Panc1 (cell line): ENCODE measurements at regions not wholly inside any gene's neighbourhood (a gene's known extent, or its start where the extent isn't known, plus 50 kb on each side); places are given as distances from the start of the nearest gene placed in this dataset.

ENCODE experiments used
- ATAC-seq: fragments of 200-7000 bp; cut with Tn5 transposase; 2 replicates; pipeline ENCODE4 v1.9.1; 2020; ENCODE audit warnings: mild to moderate bottlenecking, moderate library complexity
- BruUV-seq: library from RNA; stranded (reverse); fragments of 400-500 nt; replicated peaks from 2 replicates; lab custom pipeline; 2021; lab: Mats Ljungman, UMichigan
- CTCF ChIA-PET: fragments of 300-600 bp; sonication (Branson Sonifier 250); formaldehyde crosslinking; loops from one replicate; lab custom pipeline; 2022; ENCODE audit warnings: antibody characterized with exemption; lab: Charles Lee
- POLR2A ChIA-PET: fragments of 300-600 bp; sonication (Branson Sonifier 250); formaldehyde crosslinking; loops from one replicate; lab custom pipeline; 2022; ENCODE audit warnings: antibody characterized with exemption; lab: Charles Lee
- DNase-seq: peaks from one replicate; pipeline ENCODE4 v3.0.0-alpha.2; 2010; ENCODE audit warnings: low read depth, low spot score
- H3K27ac ChIP-seq: 2 replicates; pipeline ENCODE4 v1.5.1; 2011; ENCODE audit warnings: mild to moderate bottlenecking, low read length, inconsistent platforms
- H3K27me3 ChIP-seq: fragments of 200-500 bp; sonication (Bioruptor generic); 2 replicates; pipeline ENCODE4 v1.6.0; 2014; ENCODE audit warnings: low read length, inconsistent platforms; ENCODE audit not compliant: control insufficient read depth, insufficient read depth
- H3K36me3 ChIP-seq: fragments of 200-500 bp; sonication (Bioruptor generic); 2 replicates; pipeline ENCODE4 v1.5.1; 2014; ENCODE audit warnings: inconsistent platforms, mild to moderate bottlenecking, low read length, moderate library complexity; ENCODE audit not compliant: control insufficient read depth, insufficient read depth
- H3K4me1 ChIP-seq: 2 replicates; pipeline ENCODE4 v1.5.1; 2011; ENCODE audit warnings: inconsistent platforms, mild to moderate bottlenecking, low read length, moderate library complexity; ENCODE audit not compliant: control insufficient read depth, insufficient read depth
- H3K4me3 ChIP-seq, 2 experiments: 2 replicates each; pipeline ENCODE4 v1.5.1; 2011 to 2012; ENCODE audit warnings: low read depth in 2 of 2, low read length in 2 of 2, mild to moderate bottlenecking in 2 of 2, inconsistent platforms in 1 of 2, moderate library complexity in 1 of 2
- H3K9me3 ChIP-seq: fragments of 200-500 bp; sonication (Bioruptor generic); 2 replicates; pipeline ENCODE4 v1.5.1; 2014; ENCODE audit warnings: low read depth, mild to moderate bottlenecking, inconsistent platforms, low read length, moderate library complexity; ENCODE audit not compliant: control insufficient read depth, insufficient read depth
- CTCF ChIP-seq: fragments of 450-650 bp; IDR thresholded peaks from 2 replicates; pipeline ENCODE4 v1.5.1; 2017; ENCODE audit warnings: mild to moderate bottlenecking
- POLR2AphosphoS5 ChIP-seq: IDR thresholded peaks from 2 replicates; pipeline ENCODE4 v1.6.1; 2012; ENCODE audit warnings: mild to moderate bottlenecking, low read depth, low read length, moderate library complexity
- REST ChIP-seq, 2 experiments: IDR thresholded peaks; 2 replicates each; pipeline ENCODE4 v1.6.1; 2011 to 2012; ENCODE audit warnings: low read depth in 2 of 2, control low read depth in 1 of 2, low read length in 1 of 2, mild to moderate bottlenecking in 1 of 2, moderate library complexity in 1 of 2; ENCODE audit not compliant: insufficient read depth in 1 of 2
- SIN3A ChIP-seq: IDR thresholded peaks from 2 replicates; pipeline ENCODE4 v1.6.1; 2012; ENCODE audit warnings: low read depth, mild to moderate bottlenecking, low read length, moderate library complexity, borderline replicate concordance; ENCODE audit not compliant: insufficient read depth
- TCF7L2 ChIP-seq: IDR thresholded peaks from 2 replicates; pipeline ENCODE4 v1.6.1; 2011; ENCODE audit warnings: mild to moderate bottlenecking, low read depth, low read length, inconsistent platforms
- in situ Hi-C: cut with HindIII; loops from 2 replicates; pipeline ENCODE4 v1.10.0; 2016; ENCODE audit warnings: low sequenced_read_pairs, low pct_unique_long_range_greater_than_20kb
- intact Hi-C: fragments of 100-400 bp; cut with micrococcal nuclease; formaldehyde crosslinking; loops from one replicate; pipeline ENCODE4 v1.10.0; 2022; ENCODE audit not compliant: unreplicated experiment

GRCh38 chr14:53784688-53785087 lies 171.9 kb downstream of the BMP4 start:
- no peaks in the 10 kb centered on the region for H3K9me3 ChIP-seq
- ChIA-PET CTCF (no interaction called here), POLR2A (no interaction called here)
- H3K27me3 ChIP-seq, result no peaks in the 10 kb centered on the region
- no peaks in the 10 kb centered on the region for H3K36me3 ChIP-seq
- intact Hi-C loops (no loop called here), in situ Hi-C loops (no loop called here)
- ATAC-seq, result no peak
- TF ChIP-seq SIN3A (no peak), POLR2AphosphoS5 (no peak), REST (IDR thresholded peaks at IDR 0.05; ENCODE audit: insufficient read depth in 1 of 2, low read depth in 2 of 2, low read length in 1 of 2) (no peak), TCF7L2 (no peak), CTCF (no peak)
- DNase-seq, result no peak
- H3K4me1 ChIP-seq, result no peaks in the 10 kb centered on the region
- H3K27ac ChIP-seq, result no peak overlapping the region
- no TSS peak for BruUV-seq
- H3K4me3 ChIP-seq, result no peak overlapping the region

GRCh38 chr14:53783256-53783655 lies 173.4 kb downstream of the BMP4 start:
- ChIA-PET CTCF (no interaction called here), POLR2A (no interaction called here)
- Histone ChIP-seq H3K4me1 (no peaks in the 10 kb centered on the region), H3K27ac (no peak overlapping the region), H3K9me3 (no peaks in the 10 kb centered on the region), H3K36me3 (no peaks in the 10 kb centered on the region), H3K4me3 (no peak overlapping the region), H3K27me3 (no peaks in the 10 kb centered on the region)
- in situ Hi-C loops, result no loop called here
- BruUV-seq, result no TSS peak
- TF ChIP-seq POLR2AphosphoS5, result no peak
- TF ChIP-seq SIN3A, result no peak
- TF ChIP-seq REST (IDR thresholded peaks at IDR 0.05; ENCODE audit: insufficient read depth in 1 of 2, low read depth in 2 of 2, low read length in 1 of 2), result no peak
- no peak for TF ChIP-seq TCF7L2
- TF ChIP-seq CTCF, result no peak
- ATAC-seq (no peak), DNase-seq (no peak)
- intact Hi-C loops, result no loop called here
